HEK293 (cell line): ENCODE measurements at regions not wholly inside any gene's neighbourhood (a gene's known extent, or its start where the extent isn't known, plus 50 kb on each side); places are given as distances from the start of the nearest gene placed in this dataset.
A peak's percentile ranks its signal among the peaks of the same experiment; 100 is the strongest.

Experiments
- CTCF ChIA-PET: fragments of 350-600 bp; formaldehyde crosslinking; extraction: SDS; loops from one replicate; lab custom pipeline; 2021; ENCODE audit warnings: antibody characterized with exemption; lab: Yijun Ruan, JAX
- POLR2A ChIA-PET: fragments of 300-600 bp; formaldehyde crosslinking; extraction: SDS; loops from one replicate; lab custom pipeline; 2020; ENCODE audit warnings: antibody characterized with exemption, inconsistent platforms; lab: Yijun Ruan, JAX
- H3K27ac ChIP-seq: fragments of 200-500 bp; sonication (Bioruptor generic); 2 replicates; pipeline ENCODE4 v1.5.1; 2014; ENCODE audit warnings: low read depth, low read length, control low read depth, inconsistent platforms; ENCODE audit errors: extremely low read depth
- H3K36me3 ChIP-seq, 2 experiments: fragments of 200-500 bp in 1 of 2; sonication (Bioruptor generic) in 1 of 2; 1 replicate in 1 of 2; 2 replicates in 1 of 2; pipeline ENCODE4 v1.5.1; 2014 to 2017; ENCODE audit warnings: inconsistent platforms in 2 of 2, low read length in 2 of 2; ENCODE audit not compliant: control insufficient read depth in 2 of 2, insufficient read depth in 1 of 2
- H3K4me1 ChIP-seq: fragments of 200-500 bp; sonication (Bioruptor generic); 2 replicates; pipeline ENCODE4 v1.5.1; 2014; ENCODE audit warnings: mild to moderate bottlenecking, low read length, inconsistent platforms; ENCODE audit not compliant: control insufficient read depth, insufficient read depth
- H3K4me3 ChIP-seq: 2 replicates; pipeline ENCODE4 v1.5.1; 2011; ENCODE audit warnings: low read depth, mild to moderate bottlenecking, control low read depth, low read length, moderate library complexity
- H3K9me3 ChIP-seq: fragments of 200-500 bp; sonication (Bioruptor generic); 2 replicates; pipeline ENCODE4 v1.5.1; 2014; ENCODE audit warnings: low read depth, low read length, inconsistent platforms; ENCODE audit not compliant: control insufficient read depth, insufficient read depth
- IKZF3 ChIP-seq: fragments of 450-650 bp; IDR thresholded peaks from 2 replicates; pipeline ENCODE4 v1.5.0; 2018; ENCODE audit warnings: missing biosample characterization, mild to moderate bottlenecking, missing genetic modification characterization, moderate library complexity
- KLF17 ChIP-seq: fragments of 450-650 bp; formaldehyde crosslinking; IDR thresholded peaks from 2 replicates; pipeline ENCODE4 v1.5.1; 2016; ENCODE audit warnings: missing biosample characterization, missing genetic modification characterization
- KLF7 ChIP-seq: fragments of 450-650 bp; formaldehyde crosslinking; IDR thresholded peaks from 2 replicates; pipeline ENCODE4 v1.5.1; 2016; ENCODE audit warnings: missing biosample characterization, missing genetic modification characterization, borderline replicate concordance
- MEIS1 ChIP-seq: sonication (generic); formaldehyde crosslinking; IDR thresholded peaks from 2 replicates; pipeline ENCODE4 v1.8.1; 2022; ENCODE audit warnings: missing genetic modification reagents, mild to moderate bottlenecking, borderline replicate concordance
- PRDM6 ChIP-seq: fragments of 450-650 bp; formaldehyde crosslinking; IDR thresholded peaks from 2 replicates; pipeline ENCODE4 v1.5.1; 2017; ENCODE audit warnings: missing biosample characterization, missing genetic modification characterization
- SETDB1 ChIP-seq: IDR thresholded peaks from one replicate; pipeline ENCODE4 v1.6.1; 2017; ENCODE audit warnings: mild to moderate bottlenecking, low read length, moderate library complexity, mixed read lengths; ENCODE audit not compliant: insufficient read length
- SP2 ChIP-seq: fragments of 450-650 bp; formaldehyde crosslinking; IDR thresholded peaks from 2 replicates; pipeline ENCODE4 v1.5.1; 2016; ENCODE audit warnings: missing biosample characterization, missing genetic modification characterization
- TCF7L2 ChIP-seq: IDR thresholded peaks from 2 replicates; pipeline ENCODE4 v1.6.1; 2011; ENCODE audit warnings: low read depth, mild to moderate bottlenecking, inconsistent platforms, low read length, moderate library complexity, borderline replicate concordance
- TRIM28 ChIP-seq: IDR thresholded peaks from 2 replicates; pipeline ENCODE4 v1.6.1; 2011; ENCODE audit warnings: low read length, control low read depth, borderline replicate concordance
- ZBTB11 ChIP-seq: fragments of 450-650 bp; formaldehyde crosslinking; conservative IDR thresholded peaks from 2 replicates; pipeline ENCODE4 v1.5.1; 2016; ENCODE audit warnings: low read depth, missing biosample characterization, missing genetic modification characterization
- ZBTB8A ChIP-seq: fragments of 450-650 bp; formaldehyde crosslinking; IDR thresholded peaks from 2 replicates; pipeline ENCODE4 v1.5.1; 2016; ENCODE audit warnings: missing biosample characterization, missing genetic modification characterization
- ZNF140 ChIP-seq: fragments of 450-650 bp; formaldehyde crosslinking; IDR thresholded peaks from 2 replicates; pipeline ENCODE4 v1.5.1; 2016; ENCODE audit warnings: missing biosample characterization, missing genetic modification characterization
- ZNF148 ChIP-seq: fragments of 450-650 bp; formaldehyde crosslinking; IDR thresholded peaks from 2 replicates; pipeline ENCODE4 v1.5.0; 2017; ENCODE audit warnings: missing biosample characterization, missing genetic modification characterization, borderline replicate concordance
- ZNF174 ChIP-seq: fragments of 450-650 bp; formaldehyde crosslinking; IDR thresholded peaks from 2 replicates; pipeline ENCODE4 v1.5.0; 2017; ENCODE audit warnings: missing biosample characterization, mild to moderate bottlenecking, missing genetic modification characterization
- ZNF223 ChIP-seq: fragments of 450-650 bp; formaldehyde crosslinking; IDR thresholded peaks from 2 replicates; pipeline ENCODE4 v1.5.1; 2016; ENCODE audit warnings: missing biosample characterization, missing genetic modification characterization
- ZNF248 ChIP-seq: fragments of 450-650 bp; formaldehyde crosslinking; IDR thresholded peaks from 2 replicates; pipeline ENCODE4 v1.5.1; 2017; ENCODE audit warnings: missing biosample characterization, missing genetic modification characterization
- ZNF292 ChIP-seq: fragments of 450-650 bp; formaldehyde crosslinking; IDR thresholded peaks from 2 replicates; pipeline ENCODE4 v1.5.1; 2016; ENCODE audit warnings: low read depth, missing biosample characterization, missing genetic modification characterization, borderline replicate concordance
- ZNF473 ChIP-seq: fragments of 450-650 bp; formaldehyde crosslinking; IDR thresholded peaks from 2 replicates; pipeline ENCODE4 v1.5.1; 2017; ENCODE audit warnings: missing biosample characterization, missing genetic modification characterization
- ZNF514 ChIP-seq: fragments of 450-650 bp; formaldehyde crosslinking; IDR thresholded peaks from 2 replicates; pipeline ENCODE4 v1.5.1; 2016; ENCODE audit warnings: missing biosample characterization, missing genetic modification characterization
- ZNF521 ChIP-seq: fragments of 450-650 bp; formaldehyde crosslinking; IDR thresholded peaks from 2 replicates; pipeline ENCODE4 v1.5.1; 2017; ENCODE audit warnings: missing biosample characterization, mild to moderate bottlenecking, missing genetic modification characterization
- ZNF560 ChIP-seq: fragments of 450-650 bp; formaldehyde crosslinking; IDR thresholded peaks from 2 replicates; pipeline ENCODE4 v1.5.1; 2017; ENCODE audit warnings: missing biosample characterization, missing genetic modification characterization, borderline replicate concordance
- ZNF600 ChIP-seq: fragments of 450-650 bp; formaldehyde crosslinking; IDR thresholded peaks from 2 replicates; pipeline ENCODE4 v1.5.1; 2016; ENCODE audit warnings: missing biosample characterization, missing genetic modification characterization
- ZNF639 ChIP-seq: fragments of 450-650 bp; formaldehyde crosslinking; IDR thresholded peaks from 2 replicates; pipeline ENCODE4 v1.5.1; 2016; ENCODE audit warnings: missing biosample characterization, missing genetic modification characterization
- ZNF658 ChIP-seq: fragments of 450-650 bp; formaldehyde crosslinking; IDR thresholded peaks from 2 replicates; pipeline ENCODE4; 2016; ENCODE audit warnings: missing biosample characterization, missing genetic modification characterization
- ZSCAN18 ChIP-seq: fragments of 450-650 bp; formaldehyde crosslinking; IDR thresholded peaks from 2 replicates; pipeline ENCODE4 v1.5.1; 2016; ENCODE audit warnings: missing biosample characterization, missing genetic modification characterization

- ChIA-PET CTCF (interaction anchor here (0.6 kb wide), 2 partner anchors 70 to 127 kb away, joined by 3 read pairs; no protein-coding TSS in a partner anchor), POLR2A (no interaction called here)
- Histone ChIP-seq H3K4me3 (no peak overlapping the region), H3K4me1 (no peaks in the 10 kb centered on the region), H3K27ac (no peak overlapping the region), H3K9me3 (no peaks in the 10 kb centered on the region), H3K36me3 (no peaks in the 10 kb centered on the region)
- TF ChIP-seq ZNF174 (no peak), ZBTB11 (tag by site-specific recombination) (no peak), ZNF521 (tag by site-specific recombination) (no peak), ZSCAN18 (tag by site-specific recombination) (no peak), KLF17 (tag by site-specific recombination) (no peak), MEIS1 (no peak), SETDB1 (peak; percentile 72), SP2 (tag by site-specific recombination) (no peak), ZNF514 (tag by site-specific recombination) (no peak), PRDM6 (tag by site-specific recombination) (no peak), ZBTB8A (no peak), ZNF639 (tag by site-specific recombination) (no peak), TRIM28 (peak; percentile 91; the same call in 1 of the 2 replicates)
These were observed 835.5 kb downstream of the TLE4 start for GRCh38 chr9:80407220-80407619.

- H3K4me3 ChIP-seq = no peak overlapping the region
- H3K36me3 ChIP-seq = no peaks in the 10 kb centered on the region
- no peak overlapping the region for H3K27ac ChIP-seq
- ChIA-PET POLR2A (no interaction called here), CTCF (no interaction called here)
- no peaks in the 10 kb centered on the region for H3K9me3 ChIP-seq
- H3K4me1 ChIP-seq = no peaks in the 10 kb centered on the region
- TF ChIP-seq ZNF223 (tag by site-specific recombination) (no peak), KLF7 (tag by site-specific recombination) (no peak), ZNF140 (tag by site-specific recombination) (no peak), IKZF3 (no peak), ZNF600 (tag by site-specific recombination) (no peak), TCF7L2 (no peak), ZNF560 (tag by site-specific recombination) (no peak), ZNF248 (tag by site-specific recombination) (no peak), TRIM28 (no peak), ZNF148 (tag by site-specific recombination) (no peak), ZNF658 (tag by site-specific recombination) (no peak), ZNF292 (tag by site-specific recombination) (no peak), ZNF514 (tag by site-specific recombination) (no peak), ZNF473 (tag by site-specific recombination) (no peak)
These were observed 829.5 kb downstream of the TLE4 start for GRCh38 chr9:80401243-80401642.
